ENCODE measurements at regions not wholly inside any gene's neighbourhood (a gene's known extent, or its start where the extent isn't known, plus 50 kb on each side); places are given as distances from the start of the nearest gene placed in this dataset.
A peak's percentile ranks its signal among the peaks of the same experiment; 100 is the strongest.

- H3K4me1 Mint-ChIP-seq (ENCODE audit: unreplicated experiment): no peaks in the 10 kb centered on the region
- H3K4me3 Mint-ChIP-seq (ENCODE audit: unreplicated experiment): no peak overlapping the region
- H3K9me3 Mint-ChIP-seq (ENCODE audit: unreplicated experiment): no peaks in the 10 kb centered on the region
- no peak overlapping the region for H3K27ac Mint-ChIP-seq (ENCODE audit: unreplicated experiment)
- no peaks in the 10 kb centered on the region for H3K36me3 Mint-ChIP-seq (ENCODE audit: unreplicated experiment)
- peaks cover 3% of the 10 kb centered on the region for H3K27me3 Mint-ChIP-seq (ENCODE audit: unreplicated experiment)
- no peak for TF ChIP-seq CTCF (IDR thresholded peaks at IDR 0.05)
- no peak for DNase-seq (ENCODE audit: extremely low spot score, unreplicated experiment)
Observed at GRCh38 chr12:97309921-97310320, 152.7 kb upstream of the RMST start.

DNA sequence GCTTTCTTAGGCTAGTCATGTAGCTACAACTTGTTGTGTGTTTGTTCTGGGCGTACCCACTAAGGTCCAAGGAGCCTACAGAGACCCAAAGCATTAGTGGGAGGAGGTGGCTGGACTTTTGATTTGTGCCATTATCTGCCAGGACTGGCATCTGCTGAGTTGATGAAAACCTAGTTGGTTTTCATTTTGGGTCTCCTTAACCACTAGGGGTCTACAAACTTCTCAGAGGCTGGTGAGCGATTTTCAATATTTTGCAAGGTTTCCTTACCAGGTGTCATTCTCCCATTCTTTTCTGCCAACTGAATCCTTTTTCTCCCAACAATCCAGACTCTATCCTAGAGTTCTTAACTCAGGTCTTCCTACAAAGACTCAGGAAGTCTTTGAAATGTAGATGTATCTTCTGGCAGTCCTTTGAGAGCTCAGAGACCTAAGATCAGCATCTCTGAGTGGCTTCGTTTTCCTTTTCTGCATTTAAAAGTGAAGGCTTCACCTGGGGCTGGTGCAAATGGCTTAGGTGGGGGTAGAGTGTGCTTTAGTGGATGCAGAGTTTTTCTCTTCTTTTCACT is 150.0 kb upstream of the RMST start:
- DNase-seq (ENCODE audit: extremely low spot score, unreplicated experiment): no peak
- Mint-ChIP-seq H3K9me3 (ENCODE audit: unreplicated experiment) (no peaks in the 10 kb centered on the region), H3K27me3 (ENCODE audit: unreplicated experiment) (peaks cover 3% of the 10 kb centered on the region), H3K4me3 (ENCODE audit: unreplicated experiment) (no peak overlapping the region), H3K36me3 (ENCODE audit: unreplicated experiment) (no peaks in the 10 kb centered on the region), H3K27ac (ENCODE audit: unreplicated experiment) (no peak overlapping the region), H3K4me1 (ENCODE audit: unreplicated experiment) (no peaks in the 10 kb centered on the region)
- TF ChIP-seq CTCF (IDR thresholded peaks at IDR 0.05): peak; percentile 10

DNA sequence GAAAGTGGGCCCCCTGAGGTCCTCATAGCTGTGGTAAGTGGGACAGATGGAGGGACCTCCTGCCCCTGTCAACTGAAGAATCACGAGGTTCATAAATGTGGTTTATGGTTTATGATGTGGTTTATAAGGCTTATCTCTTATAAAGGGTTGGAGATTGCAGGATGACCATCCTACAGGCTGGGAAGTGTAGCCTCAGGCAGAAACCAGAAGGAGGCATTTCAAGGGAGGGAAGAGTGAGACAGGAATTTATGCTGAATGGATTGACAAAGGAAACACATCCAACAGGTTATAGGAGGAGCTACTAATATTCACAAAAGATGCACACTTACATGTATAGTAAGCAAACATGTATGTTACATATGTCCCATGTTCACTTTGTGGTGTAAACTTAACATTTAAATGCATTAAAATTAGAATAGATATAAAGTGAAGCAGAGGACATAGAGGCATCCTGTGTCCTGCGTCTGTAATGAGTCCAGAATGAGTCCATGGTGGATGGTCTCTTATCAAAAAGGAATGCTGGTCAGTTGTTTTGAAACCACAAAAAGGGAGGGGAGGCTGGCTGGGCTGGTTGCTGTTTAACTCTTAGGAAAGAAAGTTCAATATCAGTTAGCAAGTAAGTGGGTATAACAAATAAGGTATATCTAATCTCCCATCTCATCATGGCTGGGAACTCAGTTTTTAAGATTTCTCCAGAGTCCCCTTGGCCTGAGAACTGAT is 149.0 kb upstream of the RMST start:
- no peak overlapping the region for H3K4me3 Mint-ChIP-seq (ENCODE audit: unreplicated experiment)

DNA sequence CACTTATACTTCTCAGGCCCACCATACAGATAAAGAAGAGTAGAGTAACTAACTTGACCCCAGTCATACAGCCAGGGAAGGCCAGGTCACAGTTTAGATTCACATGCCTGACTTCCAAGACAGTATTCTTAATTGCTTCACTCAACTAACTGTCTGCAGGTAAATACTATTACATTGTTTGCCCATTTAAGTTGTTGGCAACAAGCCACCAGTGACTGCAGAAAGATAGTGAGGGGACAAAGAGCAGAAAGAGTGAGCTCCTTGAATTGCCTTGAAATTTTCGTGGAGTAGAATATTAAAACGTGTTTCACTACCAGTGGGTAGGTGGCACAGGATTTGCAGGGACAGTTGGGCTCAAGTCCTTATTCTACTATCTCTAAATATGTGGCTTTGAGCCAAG is 146.3 kb upstream of the RMST start:
- H3K27me3 Mint-ChIP-seq (ENCODE audit: unreplicated experiment): peaks cover 2% of the 10 kb centered on the region
- H3K4me3 Mint-ChIP-seq (ENCODE audit: unreplicated experiment): no peak overlapping the region
- H3K27ac Mint-ChIP-seq (ENCODE audit: unreplicated experiment): no peak overlapping the region
- H3K4me1 Mint-ChIP-seq (ENCODE audit: unreplicated experiment): no peaks in the 10 kb centered on the region
- no peak for DNase-seq (ENCODE audit: extremely low spot score, unreplicated experiment)
- no peaks in the 10 kb centered on the region for H3K9me3 Mint-ChIP-seq (ENCODE audit: unreplicated experiment)
- no peaks in the 10 kb centered on the region for H3K36me3 Mint-ChIP-seq (ENCODE audit: unreplicated experiment)
- TF ChIP-seq CTCF (IDR thresholded peaks at IDR 0.05): no peak

More for the DNA sequence above, 149.0 kb upstream of the RMST start:
- Mint-ChIP-seq H3K9me3 (ENCODE audit: unreplicated experiment) (no peaks in the 10 kb centered on the region), H3K36me3 (ENCODE audit: unreplicated experiment) (no peaks in the 10 kb centered on the region), H3K4me1 (ENCODE audit: unreplicated experiment) (no peaks in the 10 kb centered on the region), H3K27ac (ENCODE audit: unreplicated experiment) (no peak overlapping the region), H3K27me3 (ENCODE audit: unreplicated experiment) (peaks cover 3% of the 10 kb centered on the region)
- TF ChIP-seq CTCF (IDR thresholded peaks at IDR 0.05): no peak
- no peak for DNase-seq (ENCODE audit: extremely low spot score, unreplicated experiment)

- H3K27ac Mint-ChIP-seq (ENCODE audit: unreplicated experiment): no peak overlapping the region
- no peaks in the 10 kb centered on the region for H3K36me3 Mint-ChIP-seq (ENCODE audit: unreplicated experiment)
- H3K4me3 Mint-ChIP-seq (ENCODE audit: unreplicated experiment): no peak overlapping the region
- no peaks in the 10 kb centered on the region for H3K4me1 Mint-ChIP-seq (ENCODE audit: unreplicated experiment)
- no peak for DNase-seq (ENCODE audit: extremely low spot score, unreplicated experiment)
- no peaks in the 10 kb centered on the region for H3K27me3 Mint-ChIP-seq (ENCODE audit: unreplicated experiment)
- no peak for TF ChIP-seq CTCF (IDR thresholded peaks at IDR 0.05)
- H3K9me3 Mint-ChIP-seq (ENCODE audit: unreplicated experiment): no peaks in the 10 kb centered on the region
Observed at GRCh38 chr12:97321621-97322020, 141.0 kb upstream of the RMST start.
